GM12878 (cell line): ENCODE measurements at regions not wholly inside any gene's neighbourhood (a gene's known extent, or its start where the extent isn't known, plus 50 kb on each side); places are given as distances from the start of the nearest gene placed in this dataset.

Experiments
- ATAC-seq: fragments of 200-7000 bp; cut with Tn5 transposase; 3 replicates; pipeline ENCODE4 v1.9.1; 2020; ENCODE audit warnings: mild to moderate bottlenecking, moderate library complexity
- BruUV-seq: library from RNA; stranded (reverse); fragments of 400-500 nt; replicated peaks from 2 replicates; lab custom pipeline; 2021; lab: Mats Ljungman, UMichigan
- CTCF ChIA-PET: fragments of 300-600 bp; sonication (Branson Sonifier 250); formaldehyde crosslinking; extraction: SDS; loops from one replicate; lab custom pipeline; 2021; ENCODE audit warnings: inconsistent platforms; lab: Yijun Ruan, JAX
- POLR2A ChIA-PET: fragments of 350-600 bp; formaldehyde crosslinking; extraction: SDS; loops from one replicate; lab custom pipeline; 2021; ENCODE audit warnings: inconsistent platforms; lab: Charles Lee
- RAD21 ChIA-PET: fragments of 300-600 bp; sonication (Branson Sonifier 250); formaldehyde crosslinking; loops from one replicate; lab custom pipeline; 2023; ENCODE audit warnings: antibody characterized with exemption; ENCODE audit not compliant: unreplicated experiment; lab: Charles Lee
- SMC1A ChIA-PET: fragments of 300-600 bp; sonication (Branson Sonifier 250); formaldehyde crosslinking; loops from one replicate; lab custom pipeline; 2023; ENCODE audit not compliant: unreplicated experiment, uncharacterized antibody; lab: Charles Lee
- DNase-seq: peaks from one replicate; pipeline ENCODE4 v3.0.0-alpha.2; 2011; ENCODE audit warnings: low read depth, low spot score
- FAIRE-seq: peaks from 3 replicates; lab custom pipeline; 2011; peaks lifted over from hg19 to GRCh38; lab: Jason Lieb, UNC
- H2AFZ ChIP-seq: 2 replicates; pipeline ENCODE4 v1.6.0; 2011; ENCODE audit warnings: low read depth, low read length, control low read depth; ENCODE audit not compliant: control insufficient read depth
- H3K27ac ChIP-seq: 2 replicates; pipeline ENCODE4 v1.5.1; 2011; ENCODE audit warnings: control low read depth; ENCODE audit not compliant: control insufficient read depth, insufficient read depth
- H3K27me3 ChIP-seq, 2 experiments: replicated peaks in 1 of 2; 2 replicates each; pipeline versions ENCODE4 v1.6.0 to v1.6.1; 2011; ENCODE audit warnings: low read length in 1 of 2; ENCODE audit not compliant: control insufficient read depth in 2 of 2, insufficient read depth in 2 of 2
- H3K36me3 ChIP-seq, 2 experiments: 2 replicates each; pipeline ENCODE4 v1.5.1; 2011; ENCODE audit warnings: low read length in 1 of 2; ENCODE audit not compliant: control insufficient read depth in 2 of 2, insufficient read depth in 2 of 2
- H3K4me1 ChIP-seq: 2 replicates; pipeline ENCODE4 v1.6.1; 2011; ENCODE audit warnings: mild to moderate bottlenecking, low read length, moderate library complexity, mixed read lengths; ENCODE audit not compliant: control insufficient read depth, insufficient read depth
- H3K4me2 ChIP-seq: 2 replicates; pipeline ENCODE4 v1.6.0; 2011; ENCODE audit warnings: control low read depth; ENCODE audit not compliant: control insufficient read depth, insufficient read depth
- H3K4me3 ChIP-seq: fragments of 200-600 bp; sonication (generic); 2 replicates; pipeline ENCODE4 v1.5.1; 2016
- H3K79me2 ChIP-seq: 2 replicates; pipeline ENCODE4 v1.6.0; 2011; ENCODE audit warnings: low read length; ENCODE audit not compliant: control insufficient read depth, insufficient read depth
- H3K9ac ChIP-seq: 2 replicates; pipeline ENCODE4 v1.8.0; 2011; ENCODE audit warnings: low read length, control low read depth, mixed read lengths; ENCODE audit not compliant: control insufficient read depth, insufficient read depth
- H3K9me3 ChIP-seq: replicated peaks from 3 replicates; pipeline ENCODE4 v1.5.1; 2011; ENCODE audit warnings: mild to moderate bottlenecking, low read length; ENCODE audit not compliant: control insufficient read depth, insufficient read depth
- H4K20me1 ChIP-seq: 2 replicates; pipeline ENCODE4 v1.6.0; 2011; ENCODE audit not compliant: control insufficient read depth, insufficient read depth
- STAT3 ChIP-seq: IDR thresholded peaks from 2 replicates; pipeline ENCODE4 v1.6.1; 2011; ENCODE audit warnings: low read depth, low read length, improper control_type of control experiment
- TAF1 ChIP-seq: IDR thresholded peaks from 2 replicates; pipeline ENCODE4 v1.6.1; 2011; ENCODE audit warnings: mild to moderate bottlenecking, low read depth, low read length, borderline replicate concordance
- ZNF207 ChIP-seq: fragments of 450-650 bp; IDR thresholded peaks from 2 replicates; pipeline ENCODE4 v1.6.1; 2014; ENCODE audit warnings: antibody characterized with exemption, mild to moderate bottlenecking, borderline replicate concordance
- ZNF622 ChIP-seq: fragments of 450-650 bp; IDR thresholded peaks from 2 replicates; pipeline ENCODE4 v1.6.1; 2017; ENCODE audit warnings: mild to moderate bottlenecking, inconsistent platforms
- WGBS: methylation state at CpG from one replicate; pipeline ENCODE4 v1.1.6; 2016; ENCODE audit warnings: low lambda C conversion rate; ENCODE audit not compliant: insufficient replicate concordance, insufficient coverage; ENCODE audit errors: missing lambda C conversion rate; 5-methylcytosine and 5-hydroxymethylcytosine counted together
- in situ Hi-C: fragments of 300-500 bp; cut with MboI; formaldehyde crosslinking; loops from 9 replicates; pipeline ENCODE4 v1.14.3; 2018; ENCODE audit warnings: mixed read lengths
- intact Hi-C: fragments of 100-400 bp; cut with micrococcal nuclease; formaldehyde crosslinking; loops from one replicate; pipeline ENCODE4 v1.14.2; 2022; ENCODE audit not compliant: unreplicated experiment
- TF ChIP-seq, protein P1 (sequence below): fragments of 150-350 bp; IDR thresholded peaks from 2 replicates; pipeline ENCODE4 v1.6.1; 2016; ENCODE audit warnings: low read depth, low read length
- TF ChIP-seq, protein P2 (sequence below): fragments of 450-650 bp; conservative IDR thresholded peaks from 2 replicates; pipeline ENCODE4 v1.6.1; 2017; ENCODE audit warnings: mild to moderate bottlenecking, moderate library complexity
- TF ChIP-seq, protein P3 (sequence below): fragments of 450-650 bp; IDR thresholded peaks from 2 replicates; pipeline ENCODE4 v1.6.1; 2017; ENCODE audit warnings: mild to moderate bottlenecking, moderate library complexity

DNA sequence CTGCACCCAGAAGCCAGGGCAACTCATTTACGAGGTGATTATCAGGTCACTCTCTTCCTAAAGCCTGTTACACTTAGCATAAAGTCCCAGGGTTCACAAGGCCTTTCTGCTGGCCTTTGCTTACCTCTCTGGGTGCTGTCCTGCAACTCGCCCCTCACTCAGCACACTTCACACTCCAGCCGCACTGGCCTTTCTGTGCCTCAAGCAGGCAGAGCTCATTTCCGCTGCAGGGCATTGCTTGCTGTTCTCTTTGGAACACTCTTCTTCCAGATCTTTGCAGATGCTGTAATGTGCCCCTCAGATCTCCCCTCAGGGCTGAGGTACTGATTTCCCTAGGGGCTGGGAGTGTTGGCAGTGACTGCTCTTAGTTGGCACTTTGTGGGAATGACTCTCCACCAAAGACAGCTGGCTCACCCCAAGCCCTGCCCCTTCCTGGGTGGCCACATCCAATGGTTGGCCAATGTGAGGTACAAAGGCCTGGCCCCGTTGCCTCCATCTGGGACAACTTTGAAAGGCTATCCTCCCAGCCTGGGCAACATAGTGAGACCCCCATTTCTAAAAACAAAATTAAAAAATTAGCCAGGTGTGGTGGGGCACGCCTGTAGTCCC is 50.8 kb upstream of the SSBP3 start:
- Histone ChIP-seq H3K27me3 (no peaks in the 10 kb centered on the region), H2AFZ (no peak overlapping the region), H3K27ac (no peak overlapping the region), H3K79me2 (no peaks in the 10 kb centered on the region), H3K4me1 (no peaks in the 10 kb centered on the region), H3K4me3 (no peak overlapping the region), H3K4me2 (no peak overlapping the region), H3K36me3 (no peaks in the 10 kb centered on the region), H4K20me1 (no peaks in the 10 kb centered on the region), H3K9me3 (no peaks in the 10 kb centered on the region; the same call in 2 of the 3 replicates), H3K9ac (no peak overlapping the region)
- RAD21 ChIA-PET, result no interaction called here
- FAIRE-seq (no peak), ATAC-seq (no peak), DNase-seq (no peak)
- SMC1A ChIA-PET, result no interaction called here
- POLR2A ChIA-PET, result interaction anchor here (0.6 kb wide), 1 partner anchor 9 kb away, joined by 3 read pairs; no protein-coding TSS in a partner anchor
- CTCF ChIA-PET, result no interaction called here
- TF ChIP-seq, protein P1, sequence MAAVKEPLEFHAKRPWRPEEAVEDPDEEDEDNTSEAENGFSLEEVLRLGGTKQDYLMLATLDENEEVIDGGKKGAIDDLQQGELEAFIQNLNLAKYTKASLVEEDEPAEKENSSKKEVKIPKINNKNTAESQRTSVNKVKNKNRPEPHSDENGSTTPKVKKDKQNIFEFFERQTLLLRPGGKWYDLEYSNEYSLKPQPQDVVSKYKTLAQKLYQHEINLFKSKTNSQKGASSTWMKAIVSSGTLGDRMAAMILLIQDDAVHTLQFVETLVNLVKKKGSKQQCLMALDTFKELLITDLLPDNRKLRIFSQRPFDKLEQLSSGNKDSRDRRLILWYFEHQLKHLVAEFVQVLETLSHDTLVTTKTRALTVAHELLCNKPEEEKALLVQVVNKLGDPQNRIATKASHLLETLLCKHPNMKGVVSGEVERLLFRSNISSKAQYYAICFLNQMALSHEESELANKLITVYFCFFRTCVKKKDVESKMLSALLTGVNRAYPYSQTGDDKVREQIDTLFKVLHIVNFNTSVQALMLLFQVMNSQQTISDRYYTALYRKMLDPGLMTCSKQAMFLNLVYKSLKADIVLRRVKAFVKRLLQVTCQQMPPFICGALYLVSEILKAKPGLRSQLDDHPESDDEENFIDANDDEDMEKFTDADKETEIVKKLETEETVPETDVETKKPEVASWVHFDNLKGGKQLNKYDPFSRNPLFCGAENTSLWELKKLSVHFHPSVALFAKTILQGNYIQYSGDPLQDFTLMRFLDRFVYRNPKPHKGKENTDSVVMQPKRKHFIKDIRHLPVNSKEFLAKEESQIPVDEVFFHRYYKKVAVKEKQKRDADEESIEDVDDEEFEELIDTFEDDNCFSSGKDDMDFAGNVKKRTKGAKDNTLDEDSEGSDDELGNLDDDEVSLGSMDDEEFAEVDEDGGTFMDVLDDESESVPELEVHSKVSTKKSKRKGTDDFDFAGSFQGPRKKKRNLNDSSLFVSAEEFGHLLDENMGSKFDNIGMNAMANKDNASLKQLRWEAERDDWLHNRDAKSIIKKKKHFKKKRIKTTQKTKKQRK, result no peak
- TF ChIP-seq TAF1 (no peak), ZNF622 (no peak)
- BruUV-seq, result no TSS peak
- WGBS, result 31% methylated on average over 6 of the region's 6 CpGs
- in situ Hi-C loops, result no loop called here
- intact Hi-C loops, result no loop called here

DNA sequence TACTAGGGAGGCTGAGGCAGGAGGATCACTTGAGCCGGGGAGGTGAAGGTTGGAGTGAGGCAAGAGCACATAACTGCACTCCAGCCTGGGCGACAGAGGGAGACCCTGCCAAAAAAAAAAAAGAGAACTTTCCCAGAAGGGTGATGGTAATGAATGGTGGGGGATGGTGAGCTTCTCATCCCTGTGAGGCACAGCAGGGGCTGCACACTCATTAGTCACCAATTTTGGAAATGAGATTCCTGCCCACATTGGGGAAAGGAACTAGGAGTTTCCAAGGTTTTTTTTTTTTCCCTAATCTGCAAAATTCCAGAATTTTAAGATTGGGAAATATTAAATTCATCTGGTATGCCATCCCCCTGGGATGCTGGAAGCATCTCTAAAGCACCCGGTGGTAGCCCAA is 50.2 kb upstream of the SSBP3 start:
- H4K20me1 ChIP-seq, result no peaks in the 10 kb centered on the region
- no peak for FAIRE-seq
- H3K9ac ChIP-seq, result no peak overlapping the region
- no TSS peak for BruUV-seq
- H3K27ac ChIP-seq, result no peak overlapping the region
- no peaks in the 10 kb centered on the region for H3K4me1 ChIP-seq
- ATAC-seq, result no peak
- H3K27me3 ChIP-seq, result no peaks in the 10 kb centered on the region
- ChIA-PET CTCF (no interaction called here), RAD21 (no interaction called here), POLR2A (interaction anchor here (0.6 kb wide), 1 partner anchor 8 kb away, joined by 3 read pairs; no protein-coding TSS in a partner anchor), SMC1A (no interaction called here)
- 81% methylated on average over 3 of the region's 3 CpGs for WGBS
- no peaks in the 10 kb centered on the region for H3K79me2 ChIP-seq
- H3K4me2 ChIP-seq, result no peak overlapping the region
- no peak for DNase-seq
- H3K36me3 ChIP-seq, result no peaks in the 10 kb centered on the region
- no peaks in the 10 kb centered on the region; the same call in 2 of the 3 replicates for H3K9me3 ChIP-seq
- in situ Hi-C loops, result no loop called here
- H2AFZ ChIP-seq, result no peak overlapping the region
- intact Hi-C loops, result no loop called here
- no peak overlapping the region for H3K4me3 ChIP-seq
- TF ChIP-seq ZNF207, result no peak
- TF ChIP-seq, protein P2, sequence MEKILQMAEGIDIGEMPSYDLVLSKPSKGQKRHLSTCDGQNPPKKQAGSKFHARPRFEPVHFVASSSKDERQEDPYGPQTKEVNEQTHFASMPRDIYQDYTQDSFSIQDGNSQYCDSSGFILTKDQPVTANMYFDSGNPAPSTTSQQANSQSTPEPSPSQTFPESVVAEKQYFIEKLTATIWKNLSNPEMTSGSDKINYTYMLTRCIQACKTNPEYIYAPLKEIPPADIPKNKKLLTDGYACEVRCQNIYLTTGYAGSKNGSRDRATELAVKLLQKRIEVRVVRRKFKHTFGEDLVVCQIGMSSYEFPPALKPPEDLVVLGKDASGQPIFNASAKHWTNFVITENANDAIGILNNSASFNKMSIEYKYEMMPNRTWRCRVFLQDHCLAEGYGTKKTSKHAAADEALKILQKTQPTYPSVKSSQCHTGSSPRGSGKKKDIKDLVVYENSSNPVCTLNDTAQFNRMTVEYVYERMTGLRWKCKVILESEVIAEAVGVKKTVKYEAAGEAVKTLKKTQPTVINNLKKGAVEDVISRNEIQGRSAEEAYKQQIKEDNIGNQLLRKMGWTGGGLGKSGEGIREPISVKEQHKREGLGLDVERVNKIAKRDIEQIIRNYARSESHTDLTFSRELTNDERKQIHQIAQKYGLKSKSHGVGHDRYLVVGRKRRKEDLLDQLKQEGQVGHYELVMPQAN, result no peak
- TF ChIP-seq, protein P3, sequence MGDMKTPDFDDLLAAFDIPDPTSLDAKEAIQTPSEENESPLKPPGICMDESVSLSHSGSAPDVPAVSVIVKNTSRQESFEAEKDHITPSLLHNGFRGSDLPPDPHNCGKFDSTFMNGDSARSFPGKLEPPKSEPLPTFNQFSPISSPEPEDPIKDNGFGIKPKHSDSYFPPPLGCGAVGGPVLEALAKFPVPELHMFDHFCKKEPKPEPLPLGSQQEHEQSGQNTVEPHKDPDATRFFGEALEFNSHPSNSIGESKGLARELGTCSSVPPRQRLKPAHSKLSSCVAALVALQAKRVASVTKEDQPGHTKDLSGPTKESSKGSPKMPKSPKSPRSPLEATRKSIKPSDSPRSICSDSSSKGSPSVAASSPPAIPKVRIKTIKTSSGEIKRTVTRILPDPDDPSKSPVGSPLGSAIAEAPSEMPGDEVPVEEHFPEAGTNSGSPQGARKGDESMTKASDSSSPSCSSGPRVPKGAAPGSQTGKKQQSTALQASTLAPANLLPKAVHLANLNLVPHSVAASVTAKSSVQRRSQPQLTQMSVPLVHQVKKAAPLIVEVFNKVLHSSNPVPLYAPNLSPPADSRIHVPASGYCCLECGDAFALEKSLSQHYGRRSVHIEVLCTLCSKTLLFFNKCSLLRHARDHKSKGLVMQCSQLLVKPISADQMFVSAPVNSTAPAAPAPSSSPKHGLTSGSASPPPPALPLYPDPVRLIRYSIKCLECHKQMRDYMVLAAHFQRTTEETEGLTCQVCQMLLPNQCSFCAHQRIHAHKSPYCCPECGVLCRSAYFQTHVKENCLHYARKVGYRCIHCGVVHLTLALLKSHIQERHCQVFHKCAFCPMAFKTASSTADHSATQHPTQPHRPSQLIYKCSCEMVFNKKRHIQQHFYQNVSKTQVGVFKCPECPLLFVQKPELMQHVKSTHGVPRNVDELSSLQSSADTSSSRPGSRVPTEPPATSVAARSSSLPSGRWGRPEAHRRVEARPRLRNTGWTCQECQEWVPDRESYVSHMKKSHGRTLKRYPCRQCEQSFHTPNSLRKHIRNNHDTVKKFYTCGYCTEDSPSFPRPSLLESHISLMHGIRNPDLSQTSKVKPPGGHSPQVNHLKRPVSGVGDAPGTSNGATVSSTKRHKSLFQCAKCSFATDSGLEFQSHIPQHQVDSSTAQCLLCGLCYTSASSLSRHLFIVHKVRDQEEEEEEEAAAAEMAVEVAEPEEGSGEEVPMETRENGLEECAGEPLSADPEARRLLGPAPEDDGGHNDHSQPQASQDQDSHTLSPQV, result no peak
- no peak for TF ChIP-seq STAT3
